NCI-H2107 (cell line): ENCODE measurements at regions not wholly inside any gene's neighbourhood (a gene's known extent, or its start where the extent isn't known, plus 50 kb on each side); places are given as distances from the start of the nearest gene placed in this dataset.
A peak's percentile ranks its signal among the peaks of the same experiment; 100 is the strongest.
"Not testable (repeated sequence)": the region's sequence is repeated elsewhere in the genome, so short reads cannot be mapped to it uniquely, and the experiment has no call there.

Source experiments
- DNase-seq: peaks from one replicate; lab custom pipeline; 2025; lab: John Stamatoyannopoulos, UW

DNA sequence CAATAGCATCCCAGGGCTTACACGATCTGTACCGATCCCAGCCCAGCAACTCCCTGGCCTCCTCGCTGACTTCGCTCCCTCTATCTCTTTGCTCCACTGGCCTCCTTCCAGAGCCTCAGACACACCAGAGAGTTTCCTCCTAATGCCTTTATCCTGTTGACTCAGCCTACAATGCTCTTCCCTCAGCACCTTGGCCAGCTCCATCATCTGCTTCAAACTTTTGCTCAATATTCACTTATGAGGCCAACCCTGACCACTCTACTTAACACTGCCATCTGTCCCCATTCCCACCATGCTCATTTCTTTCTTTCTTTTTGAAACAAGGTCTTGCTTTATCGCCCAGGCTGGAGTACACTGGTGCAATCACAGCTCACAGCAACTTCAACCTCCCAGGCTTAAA is 180.9 kb downstream of the CEP170 start:
- not testable (repeated sequence) for DNase-seq

DNA sequence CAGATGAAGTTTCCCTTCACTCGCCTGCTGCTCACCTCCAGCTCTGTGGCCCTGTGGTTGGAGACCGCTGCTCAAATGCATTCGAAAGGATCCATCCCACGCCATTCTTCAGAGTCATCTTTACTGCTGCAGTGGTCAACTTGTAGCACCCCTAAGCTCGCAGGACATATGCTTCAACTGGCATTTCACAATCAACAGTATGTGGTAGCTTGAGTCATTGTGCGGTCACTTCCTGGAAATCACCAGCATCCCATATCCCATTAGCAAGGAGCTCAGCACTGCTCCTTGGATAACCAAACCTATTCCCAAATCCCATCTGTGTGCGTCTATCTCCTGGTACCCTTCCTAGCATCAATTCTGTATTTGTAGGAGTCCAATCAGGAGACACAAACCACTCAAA is 188.0 kb downstream of the CEP170 start:
- DNase-seq: not testable (repeated sequence)

DNA sequence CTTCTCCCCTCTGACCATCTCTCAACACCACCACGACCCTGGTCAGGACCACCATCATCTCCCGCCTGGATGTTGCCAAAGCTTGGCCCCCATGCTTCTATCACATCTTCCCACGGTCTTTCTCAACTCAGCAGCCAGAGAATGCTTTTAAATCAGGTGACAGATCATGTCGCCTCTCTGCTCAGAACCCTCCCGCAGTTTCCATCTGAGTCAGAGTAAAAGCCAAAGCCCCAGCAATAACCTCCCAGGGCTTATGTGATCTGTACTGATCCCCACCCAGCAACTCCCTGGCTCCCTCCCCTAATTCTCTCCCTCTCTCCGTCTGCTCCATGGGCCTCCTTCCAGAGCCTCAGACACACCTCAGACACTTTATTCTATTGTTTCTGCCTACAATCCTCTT is 193.1 kb downstream of the CEP170 start:
- not testable (repeated sequence) for DNase-seq

DNA sequence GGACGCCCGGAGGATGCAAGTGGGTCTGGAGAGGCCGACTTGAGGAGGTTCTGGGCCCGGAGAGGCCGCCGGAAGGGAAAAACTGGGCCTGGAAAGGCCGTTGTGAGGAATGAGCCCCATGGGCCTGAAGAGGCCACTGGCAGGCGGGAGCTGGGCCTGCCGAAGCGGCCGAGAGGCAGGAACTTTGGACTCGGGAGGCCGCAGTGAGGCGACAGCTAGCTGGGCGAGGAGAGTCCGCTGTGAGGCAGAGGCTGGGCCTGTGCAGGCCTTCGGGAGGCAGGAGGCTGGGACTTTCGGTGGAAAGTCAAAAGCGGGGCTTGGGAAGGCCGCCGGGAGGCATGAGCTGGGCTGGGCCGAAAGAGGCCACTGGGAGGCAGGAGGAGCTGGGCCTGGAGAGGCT is 199.6 kb downstream of the CEP170 start:
- not testable (repeated sequence) for DNase-seq

DNA sequence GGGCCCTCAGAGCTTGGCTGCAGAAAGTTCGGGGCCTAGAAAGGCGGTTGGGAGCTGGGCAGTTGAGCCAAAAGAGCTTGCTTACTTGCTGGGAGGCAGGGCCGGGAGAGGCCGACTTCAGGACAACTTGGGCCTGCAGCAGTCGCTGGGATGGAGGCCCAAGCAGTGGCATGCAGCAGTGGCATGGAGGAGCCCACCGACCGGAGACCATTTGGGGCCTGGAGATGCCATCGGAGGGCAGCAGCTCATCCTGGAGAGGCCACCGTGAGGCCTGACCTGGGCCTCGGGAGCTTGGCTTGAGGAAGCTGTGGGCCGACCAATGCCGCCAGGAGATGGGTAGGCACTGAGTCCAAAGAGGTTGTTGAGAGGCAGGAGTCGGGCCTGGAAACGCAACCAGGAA is 200.0 kb downstream of the CEP170 start:
- DNase-seq: not testable (repeated sequence)

DNA sequence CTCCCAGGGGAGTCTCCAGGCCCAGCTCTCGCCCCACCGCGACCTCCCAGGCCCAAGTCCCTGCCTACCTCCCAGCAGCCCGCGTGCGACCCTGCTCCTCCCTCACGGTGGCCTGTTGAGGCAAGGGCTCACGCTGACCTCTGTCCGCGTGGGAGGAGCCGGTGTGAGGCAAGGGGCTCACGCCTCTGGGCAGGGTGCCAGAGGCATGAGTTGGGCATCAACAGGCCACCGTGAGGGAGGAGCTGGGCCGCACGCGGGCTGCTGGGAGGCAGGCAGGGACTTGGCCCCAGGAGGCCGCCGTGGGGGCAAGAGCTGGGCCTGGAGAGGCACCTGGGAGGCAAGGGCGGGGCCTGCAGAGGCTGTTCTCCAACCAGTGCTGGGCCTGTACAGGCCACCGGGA is 200.4 kb downstream of the CEP170 start:
- not testable (repeated sequence) for DNase-seq

DNA sequence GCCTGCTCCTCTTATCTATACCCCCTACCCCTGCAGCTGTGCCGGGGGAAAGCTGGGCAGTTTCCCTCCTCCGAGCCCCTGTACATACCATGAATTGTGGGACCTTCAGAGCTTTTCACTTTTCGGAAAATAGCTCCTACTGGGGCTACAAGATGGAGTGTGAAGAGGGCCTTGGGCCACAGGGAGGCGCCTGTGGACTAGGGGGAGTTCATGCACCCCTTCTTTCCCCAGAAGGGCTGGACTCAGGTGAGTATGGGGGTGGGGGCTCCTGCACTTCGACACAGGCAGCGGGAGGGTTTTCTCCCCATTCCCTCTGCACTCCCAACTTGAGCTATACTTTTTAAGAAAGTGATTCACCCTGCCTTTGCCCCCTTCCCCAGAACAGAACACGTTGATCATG is 202.0 kb downstream of the CEP170 start:
- not testable (repeated sequence) for DNase-seq

DNA sequence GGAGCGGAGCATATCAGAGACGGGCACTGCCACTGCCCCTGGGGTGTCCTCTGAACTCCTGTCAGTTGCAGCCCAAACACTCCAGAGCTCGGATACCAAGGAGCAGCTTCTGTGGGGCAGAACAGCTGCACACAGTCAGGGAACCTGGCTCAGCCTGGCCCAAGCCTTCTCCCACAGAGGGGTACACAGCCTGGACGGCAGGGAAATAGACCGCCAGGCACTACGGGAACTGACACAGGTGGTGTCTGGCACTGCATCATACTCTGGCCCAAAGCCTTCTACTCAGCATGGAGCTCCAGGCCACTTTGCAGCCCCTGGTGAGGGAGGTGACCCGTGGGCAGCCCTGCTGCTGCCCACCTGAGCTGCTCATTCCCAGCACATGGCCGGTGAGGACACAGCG is 204.5 kb downstream of the CEP170 start:
- not testable (repeated sequence) for DNase-seq

DNA sequence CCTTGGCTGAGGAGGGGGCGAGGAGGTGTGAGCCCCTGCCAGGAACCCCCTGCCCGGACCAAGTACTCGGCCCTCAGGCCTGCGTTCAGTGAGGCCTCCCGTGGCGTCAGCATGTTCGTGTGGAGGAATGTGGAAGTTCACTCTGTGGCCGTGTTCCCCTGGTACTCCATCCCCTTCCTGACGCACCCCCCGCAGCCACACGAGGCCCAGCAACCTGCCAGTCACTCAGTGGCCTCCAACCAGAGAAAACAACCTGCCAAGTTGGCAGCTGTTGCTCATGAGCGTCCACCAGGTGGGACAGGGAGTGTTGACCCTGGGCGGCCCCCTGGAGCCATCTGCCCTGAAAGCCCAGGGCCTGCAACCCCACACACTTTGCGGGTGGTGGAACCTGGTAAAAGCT is 205.4 kb downstream of the CEP170 start:
- DNase-seq: not testable (repeated sequence)

DNA sequence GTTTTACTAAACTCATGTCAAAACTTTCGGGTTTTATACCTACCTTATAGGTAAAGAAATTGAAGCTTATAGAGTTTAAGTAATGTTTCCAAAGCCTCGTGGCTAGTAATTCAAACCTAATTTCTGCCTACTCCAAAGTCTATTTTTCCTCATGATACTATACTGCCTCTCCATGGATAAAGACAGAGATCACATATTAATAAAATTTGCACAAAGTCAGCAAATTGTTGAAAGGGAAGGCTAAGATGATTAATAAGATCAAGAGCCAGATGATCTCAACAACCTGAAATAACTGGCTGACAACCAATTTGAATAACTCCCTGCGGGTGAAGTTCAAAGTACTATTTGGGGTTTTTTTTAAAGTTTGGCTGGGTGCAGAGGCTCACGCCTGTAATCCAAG is 233.7 kb downstream of the CEP170 start:
- not testable (repeated sequence) for DNase-seq

DNA sequence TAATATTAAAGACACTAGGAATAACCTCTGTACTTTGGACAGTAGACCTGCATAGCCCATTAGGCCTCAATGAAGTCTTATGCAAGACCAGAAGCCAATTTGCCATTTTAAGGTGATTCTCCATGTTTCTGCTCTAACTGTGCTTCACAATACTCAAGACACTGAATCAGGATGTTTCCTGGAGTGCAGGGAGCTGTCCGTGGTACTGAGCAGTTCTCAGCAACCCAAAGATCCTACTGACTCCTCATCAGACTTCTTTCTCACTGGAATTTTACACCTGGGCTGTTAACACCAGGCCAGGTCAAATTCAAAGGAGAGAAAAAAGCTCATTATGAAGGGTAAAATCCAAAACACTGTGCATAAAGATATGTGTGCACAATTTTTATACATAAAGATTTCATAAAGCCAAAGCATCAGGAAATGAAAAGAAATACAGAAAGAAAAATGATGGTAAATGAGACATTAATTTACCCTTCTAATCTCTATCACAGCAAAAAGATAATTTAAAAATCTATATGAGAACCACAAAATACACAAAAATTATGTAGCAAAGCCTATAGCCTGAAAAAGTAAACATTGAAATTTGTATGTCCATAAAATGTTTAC is 235.9 kb downstream of the CEP170 start:
- DNase-seq: not testable (repeated sequence)

DNA sequence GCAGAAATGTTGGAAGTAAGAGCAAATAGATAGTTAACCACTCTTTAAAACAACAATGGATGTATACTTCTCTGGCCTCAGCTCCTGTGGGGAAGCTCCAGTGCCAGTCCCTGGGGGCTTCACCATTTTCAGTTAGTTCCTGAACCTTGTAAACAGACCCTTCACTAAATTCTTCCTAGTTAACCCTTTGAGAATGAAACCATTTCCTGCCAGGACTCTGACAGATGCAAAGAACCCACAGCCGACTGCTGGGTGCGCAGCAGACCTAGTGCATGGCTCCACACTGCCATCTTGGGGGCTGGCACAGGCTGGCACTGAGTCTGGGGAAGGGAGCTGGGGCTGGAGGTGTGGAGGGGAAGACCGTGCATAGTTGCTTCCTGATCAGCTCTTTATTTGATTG is 244.4 kb downstream of the CEP170 start:
- DNase-seq: not testable (repeated sequence)

DNA sequence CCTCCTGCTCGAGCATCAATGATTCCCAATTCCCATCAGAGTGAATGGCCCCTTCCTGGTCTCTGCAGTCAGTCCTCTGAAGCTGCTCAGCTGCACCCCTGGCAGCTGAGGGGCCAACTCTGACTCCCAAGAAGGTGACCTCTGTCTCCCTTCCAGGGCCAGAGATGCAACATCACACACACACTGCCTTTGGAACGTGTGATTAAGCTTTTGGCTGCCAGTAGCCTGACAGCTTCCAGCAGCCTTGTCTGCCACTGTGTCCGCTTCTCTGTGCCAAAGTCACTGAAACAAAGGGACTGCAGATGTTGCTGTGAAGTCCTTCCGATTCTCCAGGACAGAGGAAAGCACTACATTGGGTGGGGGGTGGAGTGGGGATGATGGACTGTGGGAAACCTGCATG is 254.1 kb downstream of the CEP170 start:
- not testable (repeated sequence) for DNase-seq

DNA sequence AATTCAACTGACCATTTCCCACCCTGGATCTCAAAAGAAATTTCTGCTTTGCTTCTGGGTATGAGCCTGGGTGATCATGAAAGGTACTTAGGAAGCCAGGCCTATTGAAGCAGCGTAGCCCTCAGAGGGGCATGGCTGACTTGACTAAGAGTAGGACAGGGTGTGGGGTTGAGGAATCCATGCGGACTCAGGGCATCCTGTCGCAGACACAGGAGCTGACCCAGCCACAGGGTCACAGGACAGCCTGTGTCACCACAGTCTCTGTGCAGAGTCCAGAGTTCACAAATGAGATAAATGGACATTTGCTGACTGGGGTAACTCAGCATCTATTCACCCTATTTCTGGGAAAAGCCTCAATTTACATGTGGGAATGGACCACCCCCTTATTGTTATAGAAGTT is 262.3 kb downstream of the CEP170 start:
- DNase-seq: not testable (repeated sequence)

DNA sequence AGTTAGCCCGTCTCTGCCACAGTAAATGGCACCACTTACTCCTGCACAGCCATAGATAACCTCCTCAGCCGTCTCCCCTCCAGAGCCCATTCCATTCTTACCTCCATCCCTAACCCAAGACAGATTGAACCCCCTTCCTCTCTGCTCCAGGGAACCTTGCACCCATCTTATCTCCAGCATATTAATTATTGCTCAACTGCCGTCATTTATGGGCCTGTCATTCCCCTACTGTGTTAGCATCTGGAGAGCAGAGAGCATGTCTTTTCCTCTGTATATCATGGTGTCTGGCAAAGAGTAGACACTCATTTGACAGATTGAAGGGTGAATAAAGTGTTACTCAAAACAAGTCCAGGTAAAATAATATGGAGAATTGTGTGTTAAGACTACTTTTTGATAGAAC is 270.0 kb downstream of the CEP170 start:
- not testable (repeated sequence) for DNase-seq

DNA sequence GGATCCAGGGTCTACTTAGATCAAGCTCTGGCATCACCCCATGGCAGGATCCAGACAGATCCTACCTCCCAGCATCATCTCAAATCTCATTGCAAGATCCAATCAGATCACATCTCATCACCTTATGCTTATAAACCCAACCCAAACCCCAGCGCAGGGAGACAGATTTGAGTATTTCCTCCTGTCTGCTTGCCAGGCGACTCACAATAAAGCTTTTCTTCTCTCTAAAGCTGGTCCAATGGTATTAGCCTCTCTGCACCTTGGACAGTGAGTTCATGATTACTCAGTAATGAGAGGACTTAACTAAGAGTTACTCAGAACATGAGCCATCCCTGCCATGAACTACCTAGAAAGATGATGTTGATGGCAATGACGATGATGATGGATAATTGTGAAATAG is 281.7 kb downstream of the CEP170 start:
- not testable (repeated sequence) for DNase-seq

DNA sequence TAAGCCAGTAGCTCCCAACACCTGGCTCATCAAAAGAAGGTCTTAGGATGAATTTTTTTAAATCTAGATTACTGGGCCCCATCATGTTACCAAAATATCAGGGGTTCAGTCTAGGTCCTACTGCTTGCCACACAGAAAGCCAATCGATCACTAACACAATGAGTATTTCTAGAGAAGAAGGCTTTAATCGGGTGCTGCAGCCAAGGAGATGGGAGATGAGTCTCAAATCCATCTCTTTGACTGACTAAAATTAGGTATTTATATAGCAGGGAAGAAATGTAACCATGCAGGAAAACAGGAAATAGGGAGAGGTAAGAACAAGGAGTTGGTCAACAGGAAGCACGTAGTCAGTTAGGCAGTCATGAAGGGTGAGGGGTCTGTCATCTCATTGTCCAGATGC is 288.2 kb downstream of the CEP170 start:
- DNase-seq: no peak

DNA sequence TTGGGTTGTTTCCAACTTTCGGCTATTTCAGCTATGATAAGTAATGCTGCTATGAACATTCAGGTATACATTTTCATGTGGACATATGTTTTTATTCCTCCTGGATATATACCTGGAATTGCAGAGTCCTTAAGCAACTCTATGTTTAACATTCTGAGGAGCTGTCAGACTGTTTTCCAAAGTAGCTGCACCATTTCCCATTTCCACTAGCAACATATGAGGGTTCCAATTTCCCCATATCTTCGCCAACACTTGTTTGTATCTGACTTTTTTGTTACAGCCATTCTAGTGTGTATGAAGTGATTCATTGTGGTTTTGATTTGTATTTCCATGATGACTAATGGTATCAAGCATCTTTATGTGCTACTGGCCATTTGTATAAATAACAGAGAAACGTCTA is 295.7 kb downstream of the CEP170 start:
- not testable (repeated sequence) for DNase-seq

DNA sequence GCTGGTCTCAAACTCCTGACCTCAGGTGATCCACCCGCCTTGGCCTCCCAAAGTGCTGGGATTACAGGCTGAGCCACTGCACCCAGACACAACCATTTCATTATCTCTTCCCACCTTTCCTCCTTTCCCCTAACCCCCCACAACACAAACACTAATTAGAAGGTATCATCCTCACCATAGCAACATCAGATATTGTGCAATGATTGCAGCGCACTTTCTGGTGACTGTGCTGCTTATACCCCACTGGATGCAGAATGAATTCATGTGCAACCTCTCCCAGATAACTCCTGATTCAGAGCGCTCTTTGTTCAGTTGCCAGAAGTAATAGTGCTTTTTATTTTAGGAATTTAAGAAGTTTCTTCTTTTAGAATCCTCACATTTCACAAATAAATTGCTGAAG is 300.1 kb downstream of the CEP170 start:
- not testable (repeated sequence) for DNase-seq

DNA sequence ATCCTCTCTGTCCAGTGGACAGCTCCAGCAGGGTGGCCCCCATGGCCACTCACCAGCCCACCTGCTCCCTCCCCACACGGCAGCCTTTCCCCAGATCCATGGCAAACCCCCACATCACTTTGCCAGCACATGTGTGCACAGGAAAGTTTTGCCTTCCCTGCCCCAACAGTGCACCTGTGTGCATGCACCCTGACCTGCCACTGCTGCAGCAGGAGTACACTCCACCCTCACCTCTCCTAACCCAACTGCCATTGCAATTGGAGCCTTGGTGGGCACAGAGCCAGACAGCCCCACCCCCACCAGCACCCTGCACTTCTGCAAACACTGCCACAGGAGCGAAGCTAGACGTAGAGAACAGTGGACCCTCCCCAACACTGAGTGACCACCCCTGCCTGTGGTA is 308.9 kb downstream of the CEP170 start:
- DNase-seq: no peak

DNA sequence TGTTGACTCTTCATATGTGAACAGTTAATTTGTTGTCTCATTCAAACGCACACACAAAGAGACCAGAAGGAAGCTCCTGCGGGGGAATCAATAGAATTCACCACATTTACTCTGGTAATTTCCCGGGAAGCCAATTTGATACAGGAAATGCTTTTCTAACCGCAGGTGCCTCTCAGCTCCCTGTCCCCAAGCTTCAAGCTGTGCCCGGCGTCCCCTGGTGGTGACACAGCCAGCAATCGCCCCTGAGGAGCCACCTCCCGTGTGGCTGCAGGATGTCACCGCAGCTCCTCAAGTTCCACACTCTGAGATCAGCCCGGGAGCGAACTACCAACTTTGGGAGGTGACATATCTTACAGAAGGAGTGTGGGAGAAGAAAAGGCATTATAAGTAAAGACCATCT is 318.4 kb downstream of the CEP170 start:
- DNase-seq: peak; percentile 78

DNA sequence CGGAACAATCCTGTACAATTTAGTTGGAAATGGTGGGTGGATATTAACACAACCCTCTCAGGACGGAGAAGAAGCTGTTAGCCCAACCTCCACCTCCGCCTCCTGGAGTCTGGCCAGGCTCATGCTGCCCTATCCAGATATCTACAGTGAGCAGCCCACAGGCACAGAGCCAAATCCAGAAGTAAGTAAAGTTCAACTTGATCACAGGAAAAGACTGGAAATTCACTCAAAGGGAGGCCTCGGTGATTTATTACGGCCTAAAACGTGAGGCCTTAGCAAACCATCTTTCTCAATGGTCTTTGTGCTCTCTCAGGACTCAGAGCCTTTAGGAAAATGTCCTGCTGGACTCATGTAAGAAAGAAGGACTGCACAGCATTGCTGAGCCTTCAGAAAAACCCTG is 330.4 kb downstream of the CEP170 start:
- DNase-seq: not testable (repeated sequence)

DNA sequence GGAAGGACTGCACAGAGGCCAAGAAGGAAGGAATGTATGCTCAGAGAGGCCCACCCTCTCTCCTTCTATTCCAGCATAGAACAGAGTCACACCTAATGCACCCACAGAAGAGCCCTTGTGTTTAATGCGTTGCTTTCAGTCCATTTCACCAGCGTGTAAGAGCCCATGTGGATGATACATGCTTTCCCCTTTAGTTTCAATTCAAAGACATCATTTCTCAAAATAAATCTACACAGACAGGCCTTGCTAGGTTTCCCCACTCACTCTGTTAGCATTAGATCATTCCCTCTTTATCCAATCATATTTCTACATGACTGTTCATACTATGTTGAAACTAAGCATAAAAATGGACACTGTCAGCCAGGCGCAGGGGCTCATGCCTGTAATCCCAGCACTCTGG is 331.5 kb downstream of the CEP170 start:
- not testable (repeated sequence) for DNase-seq

DNA sequence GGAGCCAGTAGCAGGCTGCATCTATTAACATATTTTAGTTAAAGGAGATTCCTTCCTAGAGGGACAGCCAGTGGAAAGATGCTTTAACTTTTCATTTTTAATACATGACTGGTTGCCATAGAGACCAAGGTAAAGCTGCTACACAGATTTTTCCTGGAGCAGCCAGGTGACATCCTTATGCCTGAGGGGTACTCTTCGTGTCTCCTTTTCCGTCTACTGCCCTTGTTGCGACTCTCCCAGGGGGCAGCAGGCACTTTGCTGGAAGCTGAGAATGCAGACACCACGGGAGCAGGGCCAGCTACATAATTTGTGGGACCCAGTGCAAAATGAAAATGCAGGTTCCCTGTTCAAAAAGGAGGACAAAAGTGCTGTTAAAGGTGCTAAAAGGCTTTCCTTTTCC is 340.4 kb downstream of the CEP170 start:
- not testable (repeated sequence) for DNase-seq
